ENCODE measurements at regions not wholly inside any gene's neighbourhood (a gene's known extent, or its start where the extent isn't known, plus 50 kb on each side); places are given as distances from the start of the nearest gene placed in this dataset.

- no peaks in the 10 kb centered on the region for H3K27me3 ChIP-seq (ENCODE audit: control insufficient read depth, insufficient read depth, low read length)
- TF ChIP-seq CTCF (IDR thresholded peaks at IDR 0.05; ENCODE audit: insufficient read depth, low read length, severe bottlenecking) = no peak
- no peaks in the 10 kb centered on the region for H3K36me3 ChIP-seq (ENCODE audit: control insufficient read depth, insufficient read depth, low read length)
- FAIRE-seq (no peak), DNase-seq (ENCODE audit: low read depth) (no peak)
- H3K4me3 ChIP-seq (ENCODE audit: low read depth, low read length) = no peak overlapping the region
Observed at GRCh38 chr14:101251812-101252442, 309.4 kb upstream of the DIO3 start.

- peak; percentile 55 for FAIRE-seq
- TF ChIP-seq CTCF (IDR thresholded peaks at IDR 0.05; ENCODE audit: insufficient read depth, low read length, severe bottlenecking) = no peak
- Histone ChIP-seq H3K36me3 (ENCODE audit: control insufficient read depth, insufficient read depth, low read length) (no peaks in the 10 kb centered on the region), H3K27me3 (ENCODE audit: control insufficient read depth, insufficient read depth, low read length) (no peaks in the 10 kb centered on the region), H3K4me3 (ENCODE audit: low read depth, low read length) (no peak overlapping the region)
- no peak for DNase-seq (ENCODE audit: low read depth)
Observed at GRCh38 chr14:101252443-101253214, 308.7 kb upstream of the DIO3 start.

GRCh38 chr14:101253948-101254347, 307.3 kb upstream of the DIO3 start:
- FAIRE-seq = no peak
- no peak overlapping the region for H3K4me3 ChIP-seq (ENCODE audit: low read depth, low read length)
- DNase-seq (ENCODE audit: low read depth) = no peak
- no peak for TF ChIP-seq CTCF (IDR thresholded peaks at IDR 0.05; ENCODE audit: insufficient read depth, low read length, severe bottlenecking)
- no peaks in the 10 kb centered on the region for H3K27me3 ChIP-seq (ENCODE audit: control insufficient read depth, insufficient read depth, low read length)
- H3K36me3 ChIP-seq (ENCODE audit: control insufficient read depth, insufficient read depth, low read length) = no peaks in the 10 kb centered on the region

- FAIRE-seq (no peak), DNase-seq (ENCODE audit: low read depth) (no peak)
- H3K36me3 ChIP-seq (ENCODE audit: control insufficient read depth, insufficient read depth, low read length) = no peaks in the 10 kb centered on the region
- H3K27me3 ChIP-seq (ENCODE audit: control insufficient read depth, insufficient read depth, low read length) = no peaks in the 10 kb centered on the region
- H3K4me3 ChIP-seq (ENCODE audit: low read depth, low read length) = no peak overlapping the region
- TF ChIP-seq CTCF (IDR thresholded peaks at IDR 0.05; ENCODE audit: insufficient read depth, low read length, severe bottlenecking) = no peak
Observed at GRCh38 chr14:101254805-101255764, 306.2 kb upstream of the DIO3 start.

GRCh38 chr14:101255765-101256125, 305.6 kb upstream of the DIO3 start:
- no peak for TF ChIP-seq CTCF (IDR thresholded peaks at IDR 0.05; ENCODE audit: insufficient read depth, low read length, severe bottlenecking)
- Histone ChIP-seq H3K27me3 (ENCODE audit: control insufficient read depth, insufficient read depth, low read length) (no peaks in the 10 kb centered on the region), H3K36me3 (ENCODE audit: control insufficient read depth, insufficient read depth, low read length) (no peaks in the 10 kb centered on the region), H3K4me3 (ENCODE audit: low read depth, low read length) (no peak overlapping the region)
- FAIRE-seq (no peak), DNase-seq (ENCODE audit: low read depth) (no peak)

Data from bronchial epithelial cell (primary cell).